Naive thymus-derived CD4-positive, alpha-beta T cell (primary cell): ENCODE measurements at regions not wholly inside any gene's neighbourhood (a gene's known extent, or its start where the extent isn't known, plus 50 kb on each side); places are given as distances from the start of the nearest gene placed in this dataset.

Source experiments
- ATAC-seq: fragments of 150-1000 bp; cut with Tn5 transposase; 2 replicates; pipeline ENCODE4 v1.10.0; 2021; ENCODE audit warnings: mild to moderate bottlenecking, moderate library complexity
- CTCF ChIA-PET: fragments of 350-600 bp; sonication (Branson Sonifier 250); formaldehyde crosslinking; loops from one replicate; lab custom pipeline; 2021; ENCODE audit warnings: antibody characterized with exemption; lab: Charles Lee
- POLR2A ChIA-PET: fragments of 350-600 bp; sonication (Branson Sonifier 250); formaldehyde crosslinking; loops from one replicate; lab custom pipeline; 2021; ENCODE audit warnings: antibody characterized with exemption, inconsistent platforms; lab: Charles Lee
- DNase-seq, 9 donors: peaks; one replicate each; pipeline versions ENCODE4 v3.0.0 to v3.0.0-alpha.2; 2020 to 2022; ENCODE audit warnings: mixed read lengths in 1 of 9
- H3K27ac ChIP-seq: one replicate; pipeline ENCODE4 v1.7.0; 2013; ENCODE audit warnings: mild to moderate bottlenecking, low read depth, low read length, moderate library complexity
- H3K27me3 ChIP-seq, 2 donors: one replicate each; pipeline ENCODE4 v1.7.0; 2013; ENCODE audit warnings: low read length in 2 of 2, mild to moderate bottlenecking in 2 of 2, moderate library complexity in 2 of 2; ENCODE audit not compliant: control insufficient read depth in 2 of 2, insufficient read depth in 2 of 2
- H3K36me3 ChIP-seq, 3 experiments: 1 replicate in 2 of 3; 2 replicates in 1 of 3; pipeline ENCODE4 v1.7.0; 2013; ENCODE audit warnings: low read length in 3 of 3, mild to moderate bottlenecking in 3 of 3, moderate library complexity in 1 of 3; ENCODE audit not compliant: insufficient read depth in 3 of 3, control insufficient read depth in 2 of 3
- H3K4me1 ChIP-seq, 2 donors: one replicate each; pipeline ENCODE4 v1.7.0; 2013; ENCODE audit warnings: low read length in 2 of 2, mild to moderate bottlenecking in 2 of 2, moderate library complexity in 1 of 2; ENCODE audit not compliant: control insufficient read depth in 2 of 2, insufficient read depth in 2 of 2
- H3K4me3 ChIP-seq: 2 replicates; pipeline ENCODE4 v1.7.0; 2013; ENCODE audit warnings: mild to moderate bottlenecking, low read length
- H3K9me3 ChIP-seq, 3 experiments: 1 replicate in 2 of 3; 2 replicates in 1 of 3; pipeline ENCODE4 v1.7.0; 2013; ENCODE audit warnings: low read length in 3 of 3; ENCODE audit not compliant: control insufficient read depth in 2 of 3
- H3K27ac Mint-ChIP-seq, 9 donors: one replicate each; pipeline ENCODE4 v1.8.0; 2020 to 2022; ENCODE audit warnings: mixed read lengths in 9 of 9, mild to moderate bottlenecking in 8 of 9, moderate library complexity in 5 of 9, inconsistent platforms in 2 of 9
- H3K27me3 Mint-ChIP-seq, 5 donors: one replicate each; pipeline ENCODE4 v1.8.0; 2021 to 2022; ENCODE audit warnings: mixed read lengths in 5 of 5, mild to moderate bottlenecking in 1 of 5
- H3K36me3 Mint-ChIP-seq, 5 donors: one replicate each; pipeline ENCODE4 v1.8.0; 2020 to 2022; ENCODE audit warnings: mixed read lengths in 5 of 5, mild to moderate bottlenecking in 3 of 5, inconsistent platforms in 1 of 5
- H3K4me1 Mint-ChIP-seq, 7 donors: one replicate each; pipeline ENCODE4 v1.8.0; 2020 to 2022; ENCODE audit warnings: mixed read lengths in 7 of 7, mild to moderate bottlenecking in 3 of 7, inconsistent platforms in 1 of 7
- H3K4me3 Mint-ChIP-seq, 10 donors: one replicate each; pipeline ENCODE4 v1.8.0; 2020 to 2022; ENCODE audit warnings: mild to moderate bottlenecking in 10 of 10, mixed read lengths in 10 of 10, moderate library complexity in 6 of 10, inconsistent platforms in 2 of 10
- H3K9me3 Mint-ChIP-seq, 11 donors: one replicate each; pipeline ENCODE4 v1.8.0; 2020 to 2022; ENCODE audit warnings: mixed read lengths in 11 of 11, mild to moderate bottlenecking in 4 of 11, inconsistent platforms in 1 of 11, moderate library complexity in 1 of 11
- intact Hi-C, 2 donors: fragments of 100-400 bp; cut with micrococcal nuclease; formaldehyde crosslinking; loops; one replicate each; pipeline ENCODE4 v1.15.1; 2023

- H3K36me3 Mint-ChIP-seq, result no peaks in the 10 kb centered on the region
- no peak for DNase-seq
- Histone ChIP-seq H3K27me3 (no peaks in the 10 kb centered on the region), H3K9me3 (no peaks in the 10 kb centered on the region), H3K36me3 (no peaks in the 10 kb centered on the region), H3K27ac (no peak overlapping the region), H3K4me1 (no peaks in the 10 kb centered on the region), H3K4me3 (no peak overlapping the region)
- no peaks in the 10 kb centered on the region for H3K27me3 Mint-ChIP-seq
- CTCF ChIA-PET, result no interaction called here
- no peak overlapping the region for H3K27ac Mint-ChIP-seq
- ATAC-seq, result no peak
- H3K9me3 Mint-ChIP-seq, result peaks cover 0 to 16% (median 2%) of the 10 kb centered on the region in 11 donors
- intact Hi-C loops, result no loop called here
- H3K4me3 Mint-ChIP-seq, result no peak overlapping the region
- H3K4me1 Mint-ChIP-seq, result no peaks in the 10 kb centered on the region
- POLR2A ChIA-PET, result no interaction called here
Measured at GRCh38 chr5:29231154-29231553, 1962.3 kb upstream of the CDH6 start.

GRCh38 chr5:29230591-29230990 lies 1962.9 kb upstream of the CDH6 start:
- no peak for ATAC-seq

GRCh38 chr5:29229461-29229860 lies 1964.0 kb upstream of the CDH6 start:
- no peaks in the 10 kb centered on the region for H3K36me3 Mint-ChIP-seq
- Histone ChIP-seq H3K4me3 (no peak overlapping the region), H3K9me3 (no peaks in the 10 kb centered on the region), H3K27me3 (no peaks in the 10 kb centered on the region), H3K4me1 (no peaks in the 10 kb centered on the region), H3K27ac (no peak overlapping the region), H3K36me3 (no peaks in the 10 kb centered on the region)
- peaks cover 0 to 26% (median 1%) of the 10 kb centered on the region in 11 donors for H3K9me3 Mint-ChIP-seq
- intact Hi-C loops, result no loop called here
- no peaks in the 10 kb centered on the region for H3K4me1 Mint-ChIP-seq
- no peak for ATAC-seq
- ChIA-PET POLR2A (no interaction called here), CTCF (no interaction called here)
- DNase-seq, result no peak
- H3K27ac Mint-ChIP-seq, result no peak overlapping the region
- no peak overlapping the region for H3K4me3 Mint-ChIP-seq
- H3K27me3 Mint-ChIP-seq, result no peaks in the 10 kb centered on the region

More at GRCh38 chr5:29230591-29230990, 1962.9 kb upstream of the CDH6 start:
- H3K9me3 ChIP-seq, result no peaks in the 10 kb centered on the region
- intact Hi-C loops, result no loop called here
- CTCF ChIA-PET, result no interaction called here
- Mint-ChIP-seq H3K9me3 (peaks cover 0 to 21% (median 1%) of the 10 kb centered on the region in 11 donors), H3K27me3 (no peaks in the 10 kb centered on the region), H3K27ac (no peak overlapping the region), H3K4me1 (no peaks in the 10 kb centered on the region), H3K4me3 (no peak overlapping the region), H3K36me3 (no peaks in the 10 kb centered on the region)
- no peak for DNase-seq
- no peak overlapping the region for H3K27ac ChIP-seq
- H3K4me3 ChIP-seq, result no peak overlapping the region
- H3K36me3 ChIP-seq, result no peaks in the 10 kb centered on the region
- POLR2A ChIA-PET, result no interaction called here
- H3K4me1 ChIP-seq, result no peaks in the 10 kb centered on the region
- H3K27me3 ChIP-seq, result no peaks in the 10 kb centered on the region

- no peak overlapping the region for H3K27ac Mint-ChIP-seq
- POLR2A ChIA-PET, result no interaction called here
Measured at GRCh38 chr5:29218138-29218537, 1975.3 kb upstream of the CDH6 start.

GRCh38 chr5:29214839-29215238 lies 1978.6 kb upstream of the CDH6 start:
- Mint-ChIP-seq H3K27me3 (no peaks in the 10 kb centered on the region), H3K9me3 (peaks cover 3 to 29% (median 9%) of the 10 kb centered on the region in 11 donors), H3K4me3 (no peak overlapping the region), H3K36me3 (no peaks in the 10 kb centered on the region), H3K4me1 (no peaks in the 10 kb centered on the region), H3K27ac (no peak overlapping the region)
- Histone ChIP-seq H3K36me3 (no peaks in the 10 kb centered on the region), H3K9me3 (no peaks in the 10 kb centered on the region), H3K27ac (no peak overlapping the region), H3K4me3 (no peak overlapping the region), H3K4me1 (no peaks in the 10 kb centered on the region), H3K27me3 (no peaks in the 10 kb centered on the region)
- ATAC-seq (no peak), DNase-seq (no peak)
- CTCF ChIA-PET, result no interaction called here
- POLR2A ChIA-PET, result no interaction called here
- intact Hi-C loops, result no loop called here

More at GRCh38 chr5:29218138-29218537, 1975.3 kb upstream of the CDH6 start:
- H3K36me3 ChIP-seq, result no peaks in the 10 kb centered on the region
- ATAC-seq (no peak), DNase-seq (no peak)
- H3K4me3 ChIP-seq, result no peak overlapping the region
- Mint-ChIP-seq H3K36me3 (no peaks in the 10 kb centered on the region), H3K9me3 (peaks cover 0 to 25% (median 7%) of the 10 kb centered on the region in 11 donors), H3K4me3 (no peak overlapping the region), H3K27me3 (no peaks in the 10 kb centered on the region), H3K4me1 (no peaks in the 10 kb centered on the region)
- H3K27ac ChIP-seq, result no peak overlapping the region
- CTCF ChIA-PET, result no interaction called here
- H3K27me3 ChIP-seq, result no peaks in the 10 kb centered on the region
- H3K4me1 ChIP-seq, result no peaks in the 10 kb centered on the region
- intact Hi-C loops, result no loop called here
- H3K9me3 ChIP-seq, result no peaks in the 10 kb centered on the region

- no peaks in the 10 kb centered on the region for H3K4me1 Mint-ChIP-seq
- peaks cover 3 to 27% (median 7%) of the 10 kb centered on the region in 11 donors for H3K9me3 Mint-ChIP-seq
- H3K4me1 ChIP-seq, result no peaks in the 10 kb centered on the region
- ATAC-seq (no peak), DNase-seq (no peak)
- no peaks in the 10 kb centered on the region for H3K36me3 ChIP-seq
- no peak overlapping the region for H3K4me3 Mint-ChIP-seq
- no peak overlapping the region for H3K27ac Mint-ChIP-seq
- no peaks in the 10 kb centered on the region for H3K36me3 Mint-ChIP-seq
- POLR2A ChIA-PET, result no interaction called here
- CTCF ChIA-PET, result no interaction called here
- no peaks in the 10 kb centered on the region for H3K27me3 Mint-ChIP-seq
- H3K4me3 ChIP-seq, result no peak overlapping the region
- no peaks in the 10 kb centered on the region for H3K9me3 ChIP-seq
- no peaks in the 10 kb centered on the region for H3K27me3 ChIP-seq
- intact Hi-C loops, result no loop called here
- H3K27ac ChIP-seq, result no peak overlapping the region
Measured at GRCh38 chr5:29213475-29213874, 1980.0 kb upstream of the CDH6 start.

- Mint-ChIP-seq H3K9me3 (peaks cover 0 to 23% (median 8%) of the 10 kb centered on the region in 11 donors), H3K36me3 (no peaks in the 10 kb centered on the region)
Measured at GRCh38 chr5:29208024-29208423, 1985.5 kb upstream of the CDH6 start.

More at GRCh38 chr5:29208024-29208423, 1985.5 kb upstream of the CDH6 start:
- no peaks in the 10 kb centered on the region for H3K27me3 ChIP-seq
- H3K27ac ChIP-seq, result no peak overlapping the region
- no peaks in the 10 kb centered on the region for H3K4me1 Mint-ChIP-seq
- no peak for ATAC-seq
- no peaks in the 10 kb centered on the region for H3K27me3 Mint-ChIP-seq
- no peaks in the 10 kb centered on the region for H3K9me3 ChIP-seq
- CTCF ChIA-PET, result no interaction called here
- H3K27ac Mint-ChIP-seq, result no peak overlapping the region
- no peaks in the 10 kb centered on the region for H3K36me3 ChIP-seq
- H3K4me3 Mint-ChIP-seq, result no peak overlapping the region
- DNase-seq, result no peak
- intact Hi-C loops, result no loop called here
- no peaks in the 10 kb centered on the region for H3K4me1 ChIP-seq
- H3K4me3 ChIP-seq, result no peak overlapping the region
- POLR2A ChIA-PET, result no interaction called here
